HG03342 (cell line): ENCODE measurements at regions not wholly inside any gene's neighbourhood (a gene's known extent, or its start where the extent isn't known, plus 50 kb on each side); places are given as distances from the start of the nearest gene placed in this dataset.

ENCODE experiments used
- ATAC-seq: cut with Tn5 transposase; IDR thresholded peaks from one replicate; pipeline ENCODE4 v1.9.1; 2021; ENCODE audit warnings: mild to moderate bottlenecking, moderate library complexity; ENCODE audit not compliant: unreplicated experiment

GRCh38 chr1:62981434-62981833 lies 197.5 kb downstream of the ATG4C start:
- ATAC-seq: no peak

GRCh38 chr1:62988867-62989266 lies 204.9 kb downstream of the ATG4C start:
- no peak for ATAC-seq

- no peak for ATAC-seq
Observed at GRCh38 chr1:62989497-62989896, 205.6 kb downstream of the ATG4C start.

- ATAC-seq: no peak
Observed at GRCh38 chr1:62991152-62991551, 207.2 kb downstream of the ATG4C start.

GRCh38 chr1:62993844-62994243 lies 209.9 kb downstream of the ATG4C start:
- no peak for ATAC-seq

- ATAC-seq: no peak
Observed at GRCh38 chr1:62995173-62995572, 211.2 kb downstream of the ATG4C start.

GRCh38 chr1:62997884-62998283 lies 214.0 kb downstream of the ATG4C start:
- no peak for ATAC-seq

- ATAC-seq: no peak
Observed at GRCh38 chr1:62998845-62999649, 215.1 kb downstream of the ATG4C start.

- ATAC-seq: no peak
Observed at GRCh38 chr1:63000508-63000907, 216.6 kb downstream of the ATG4C start.

GRCh38 chr1:63004868-63005267 lies 220.9 kb downstream of the ATG4C start:
- ATAC-seq: no peak

- no peak for ATAC-seq
Observed at GRCh38 chr1:63005812-63006211, 221.9 kb downstream of the ATG4C start.

- ATAC-seq: no peak
Observed at GRCh38 chr1:63009421-63009820, 225.5 kb downstream of the ATG4C start.

GRCh38 chr1:63010913-63011660 lies 227.2 kb downstream of the ATG4C start:
- no peak for ATAC-seq

- no peak for ATAC-seq
Observed at GRCh38 chr1:63012339-63012738, 228.4 kb downstream of the ATG4C start.

- ATAC-seq: no peak
Observed at GRCh38 chr1:63014267-63014666, 230.3 kb downstream of the ATG4C start.

GRCh38 chr1:63022319-63022718 lies 238.4 kb downstream of the ATG4C start:
- ATAC-seq: no peak

GRCh38 chr1:63023171-63023570 lies 239.2 kb downstream of the ATG4C start:
- no peak for ATAC-seq

GRCh38 chr1:63023637-63024036 lies 239.7 kb downstream of the ATG4C start:
- ATAC-seq: no peak

- no peak for ATAC-seq
Observed at GRCh38 chr1:63024132-63024531, 240.2 kb downstream of the ATG4C start.

- ATAC-seq: no peak
Observed at GRCh38 chr1:63027176-63027575, 243.2 kb downstream of the ATG4C start.

- no peak for ATAC-seq
Observed at GRCh38 chr1:63032171-63032570, 248.2 kb downstream of the ATG4C start.

GRCh38 chr1:63033211-63033610 lies 249.3 kb downstream of the ATG4C start:
- ATAC-seq: no peak
